Fibroblast of mammary gland (primary cell): ENCODE measurements at regions not wholly inside any gene's neighbourhood (a gene's known extent, or its start where the extent isn't known, plus 50 kb on each side); places are given as distances from the start of the nearest gene placed in this dataset.
A peak's percentile ranks its signal among the peaks of the same experiment; 100 is the strongest.
"Not testable (repeated sequence)": the region's sequence is repeated elsewhere in the genome, so short reads cannot be mapped to it uniquely, and the experiment has no call there.

ENCODE experiments used
- DNase-seq: peaks from one replicate; pipeline ENCODE4 v3.0.0-alpha.2; 2010; ENCODE audit warnings: low read depth
- H3K4me3 ChIP-seq: 2 replicates; pipeline ENCODE4 v1.5.1; 2011; ENCODE audit warnings: low read depth, mild to moderate bottlenecking, low read length, moderate library complexity; ENCODE audit not compliant: control insufficient read depth
- CTCF ChIP-seq: conservative IDR thresholded peaks from 2 replicates; pipeline ENCODE4 v1.5.1; 2011; ENCODE audit warnings: low read depth, low read length, inconsistent platforms; ENCODE audit not compliant: control insufficient read depth, insufficient read depth

GRCh38 chr18:56285387-56286065 lies 352.9 kb downstream of the TXNL1 start:
- no peak overlapping the region for H3K4me3 ChIP-seq
- TF ChIP-seq CTCF, result no peak
- peak; percentile 57 for DNase-seq

DNA sequence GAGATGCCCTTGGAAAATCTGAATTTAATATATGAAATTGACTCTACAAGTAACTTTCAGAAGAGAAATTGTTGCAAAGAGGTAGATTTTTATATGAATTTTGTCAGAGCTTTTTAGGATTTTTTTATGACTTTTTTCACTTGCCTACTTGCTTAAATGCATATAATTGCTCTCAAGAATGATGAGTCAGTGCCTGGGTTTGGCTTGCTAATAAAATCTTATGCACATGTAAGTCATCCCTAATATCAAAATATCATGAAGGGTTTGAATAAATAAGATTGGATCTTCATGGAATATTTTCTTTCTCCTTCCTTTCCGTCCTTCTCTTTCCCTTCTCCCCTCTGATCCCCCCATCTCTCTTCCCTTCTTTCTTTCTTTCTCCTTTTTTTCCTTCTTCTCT lies 354.1 kb downstream of the TXNL1 start:
- H3K4me3 ChIP-seq, result no peak overlapping the region
- no peak for TF ChIP-seq CTCF
- DNase-seq, result peak; percentile 48

DNA sequence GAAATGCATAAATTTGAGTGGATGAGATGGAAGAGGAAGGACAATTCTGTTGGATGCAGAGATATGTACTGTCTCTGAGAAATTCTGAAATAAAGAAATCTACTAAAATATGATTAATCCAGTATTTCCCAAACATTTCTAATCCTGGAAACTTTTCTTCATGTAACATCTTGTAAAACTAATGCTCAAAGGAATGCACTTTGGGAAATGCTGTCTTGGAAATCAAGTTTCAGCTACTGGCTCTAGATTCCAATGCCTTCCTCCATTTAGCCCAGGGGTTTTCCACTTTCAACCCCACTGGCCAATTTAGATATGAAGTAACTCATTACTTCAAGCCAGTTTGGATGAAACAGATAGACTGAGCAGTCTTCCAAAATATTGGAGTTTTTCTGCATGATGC lies 355.1 kb downstream of the TXNL1 start:
- DNase-seq, result no peak
- no peak for TF ChIP-seq CTCF
- no peak overlapping the region for H3K4me3 ChIP-seq

- H3K4me3 ChIP-seq, result no peak overlapping the region
- no peak for DNase-seq
- TF ChIP-seq CTCF, result no peak
These were observed 355.9 kb downstream of the TXNL1 start for GRCh38 chr18:56282234-56283104.

DNA sequence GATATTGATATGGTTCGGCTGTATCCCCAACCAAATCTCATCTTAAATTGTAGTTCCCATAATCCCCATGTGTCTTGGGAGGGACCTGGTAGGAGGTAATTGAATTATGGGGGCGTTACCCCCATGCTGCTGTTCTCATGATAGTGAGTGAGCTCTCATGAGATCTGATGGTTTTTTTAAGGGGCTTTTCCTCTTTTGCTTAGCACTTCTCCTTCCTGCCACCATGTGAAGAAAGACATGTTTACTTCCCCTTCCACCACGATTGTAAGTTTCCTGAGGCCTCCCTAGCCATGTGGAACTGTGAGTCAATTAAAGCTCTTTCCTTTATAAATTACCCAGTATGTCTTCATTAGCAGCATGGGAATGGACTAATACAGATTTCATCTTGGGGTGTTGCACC lies 358.6 kb downstream of the TXNL1 start:
- not testable (repeated sequence) for DNase-seq, H3K4me3 ChIP-seq

GRCh38 chr18:56278421-56279003 lies 359.9 kb downstream of the TXNL1 start:
- DNase-seq, result no peak
- TF ChIP-seq CTCF, result no peak
- no peak overlapping the region for H3K4me3 ChIP-seq

GRCh38 chr18:56276466-56276865 lies 361.9 kb downstream of the TXNL1 start:
- DNase-seq, result peak; percentile 56
- no peak for TF ChIP-seq CTCF

More at GRCh38 chr18:56276466-56276865, 361.9 kb downstream of the TXNL1 start:
- no peak overlapping the region for H3K4me3 ChIP-seq
